ENCODE measurements at regions not wholly inside any gene's neighbourhood (a gene's known extent, or its start where the extent isn't known, plus 50 kb on each side); places are given as distances from the start of the nearest gene placed in this dataset.

GRCh38 chr6:95209074-95209473 is 368.3 kb upstream of the MANEA start:
- ATAC-seq (ENCODE audit: low FRiP score) (no peak), DNase-seq (ENCODE audit: low spot score) (no peak)
- no peak for TF ChIP-seq CTCF (IDR thresholded peaks at IDR 0.05)

- DNase-seq (ENCODE audit: low spot score) (no peak), ATAC-seq (ENCODE audit: low FRiP score) (no peak)
- no peak for TF ChIP-seq CTCF (IDR thresholded peaks at IDR 0.05)
These were observed 360.8 kb upstream of the MANEA start for GRCh38 chr6:95216555-95216954.

- TF ChIP-seq CTCF (IDR thresholded peaks at IDR 0.05), result no peak
- DNase-seq (ENCODE audit: low spot score) (no peak), ATAC-seq (ENCODE audit: low FRiP score) (no peak)
These were observed 350.0 kb upstream of the MANEA start for GRCh38 chr6:95227351-95227750.

- TF ChIP-seq CTCF (IDR thresholded peaks at IDR 0.05), result no peak
- ATAC-seq (ENCODE audit: low FRiP score), result no peak
- DNase-seq (ENCODE audit: low spot score), result no peak
These were observed 348.7 kb upstream of the MANEA start for GRCh38 chr6:95228636-95229035.

GRCh38 chr6:95230071-95230740 is 347.1 kb upstream of the MANEA start:
- ATAC-seq (ENCODE audit: low FRiP score) (no peak), DNase-seq (ENCODE audit: low spot score) (no peak)
- no peak for TF ChIP-seq CTCF (IDR thresholded peaks at IDR 0.05)

- no peak for TF ChIP-seq CTCF (IDR thresholded peaks at IDR 0.05)
- no peak for ATAC-seq (ENCODE audit: low FRiP score)
- DNase-seq (ENCODE audit: low spot score), result no peak
These were observed 345.9 kb upstream of the MANEA start for GRCh38 chr6:95231416-95231815.

GRCh38 chr6:95232446-95232845 is 344.9 kb upstream of the MANEA start:
- DNase-seq (ENCODE audit: low spot score) (no peak), ATAC-seq (ENCODE audit: low FRiP score) (no peak)
- TF ChIP-seq CTCF (IDR thresholded peaks at IDR 0.05), result no peak

Measured in omental fat pad (tissue), 3 donors.